ENCODE measurements at regions not wholly inside any gene's neighbourhood (a gene's known extent, or its start where the extent isn't known, plus 50 kb on each side); places are given as distances from the start of the nearest gene placed in this dataset.

DNA sequence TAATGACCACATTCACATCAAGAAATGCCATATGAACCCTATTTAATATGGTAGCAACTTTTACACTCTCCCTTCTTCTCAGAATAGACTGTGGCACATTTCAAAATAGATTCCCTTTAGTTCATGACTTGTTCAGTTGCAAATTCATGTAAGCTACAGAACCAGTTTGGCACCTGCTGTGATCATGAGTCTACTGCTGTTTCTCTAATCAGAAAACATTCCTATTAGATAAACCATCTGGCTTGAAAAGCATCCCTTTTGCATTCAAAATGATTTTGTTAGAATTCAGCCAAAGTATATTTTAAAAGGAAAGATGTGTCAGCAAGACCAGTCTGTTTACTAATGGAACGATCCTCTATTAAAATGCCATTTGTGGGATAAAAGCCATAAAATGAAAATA lies 304.4 kb downstream of the BCHE start:
- no peak overlapping the region for H3K27ac ChIP-seq (ENCODE audit: low read length)
- Mint-ChIP-seq H3K27me3 (no peaks in the 10 kb centered on the region), H3K27ac (no peak overlapping the region), H3K36me3 (no peaks in the 10 kb centered on the region), H3K9me3 (peaks cover 16 to 30% (median 18%) of the 10 kb centered on the region in 3 donors), H3K4me1 (no peaks in the 10 kb centered on the region), H3K4me3 (no peak overlapping the region)
- no peaks in the 10 kb centered on the region for H3K36me3 ChIP-seq (ENCODE audit: control insufficient read depth in 2 of 2, extremely low read depth in 1 of 2, insufficient read depth in 1 of 2, low read length in 1 of 2)
- H3K9me3 ChIP-seq: peaks cover 4% of the 10 kb centered on the region
- CTCF ChIA-PET: no interaction called here
- POLR2A ChIA-PET: no interaction called here
- DNase-seq (no peak), ATAC-seq (replicated peaks in 1 of 4) (no peak)
- no peaks in the 10 kb centered on the region for H3K4me1 ChIP-seq (ENCODE audit: control insufficient read depth in 1 of 2, extremely low read depth in 1 of 2, insufficient read depth in 2 of 2, low read length in 2 of 2)
- no peaks in the 10 kb centered on the region for H3K27me3 ChIP-seq (replicated peaks in 1 of 2; ENCODE audit: control insufficient read depth in 2 of 2, extremely low read depth in 1 of 2, insufficient read depth in 2 of 2, low read length in 1 of 2)
- no CpG with 5 or more reads among the region's 1 CpG for WGBS (ENCODE audit: insufficient coverage)
- H3K4me3 ChIP-seq (ENCODE audit: control insufficient read depth in 1 of 2, extremely low read depth in 1 of 2, low read length in 1 of 2): no peak overlapping the region

DNA sequence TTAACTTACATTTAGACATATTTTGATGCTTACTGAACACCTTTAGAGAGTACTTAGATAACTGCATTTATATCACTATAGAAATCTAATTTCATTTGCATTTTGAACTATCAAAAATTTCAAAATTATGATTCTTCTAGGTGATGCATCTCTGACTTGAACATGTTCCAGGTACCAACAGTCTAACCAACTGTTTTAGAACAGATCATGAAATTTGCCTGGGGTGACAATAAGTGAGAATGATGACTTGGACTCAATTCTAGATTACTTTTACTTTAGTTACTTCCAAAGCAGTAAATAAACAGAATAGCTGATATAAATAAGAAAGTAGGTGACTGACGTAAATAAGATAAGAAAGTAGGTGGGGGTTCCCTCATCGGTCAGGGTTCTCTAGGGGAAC lies 307.8 kb downstream of the BCHE start:
- no peaks in the 10 kb centered on the region for H3K36me3 Mint-ChIP-seq
- ChIA-PET CTCF (no interaction called here), POLR2A (no interaction called here)
- 80% methylated on average over 1 of the region's 2 CpGs for WGBS (ENCODE audit: insufficient coverage)
- no peaks in the 10 kb centered on the region for H3K9me3 ChIP-seq
- no peaks in the 10 kb centered on the region for H3K27me3 Mint-ChIP-seq
- H3K4me3 Mint-ChIP-seq: no peak overlapping the region
- H3K4me1 Mint-ChIP-seq: no peaks in the 10 kb centered on the region
- DNase-seq: no peak
- no peak for ATAC-seq (replicated peaks in 1 of 4)
- no peak overlapping the region for H3K27ac ChIP-seq (ENCODE audit: low read length)
- H3K27me3 ChIP-seq (replicated peaks in 1 of 2; ENCODE audit: control insufficient read depth in 2 of 2, extremely low read depth in 1 of 2, insufficient read depth in 2 of 2, low read length in 1 of 2): no peaks in the 10 kb centered on the region
- no peak overlapping the region for H3K4me3 ChIP-seq (ENCODE audit: control insufficient read depth in 1 of 2, extremely low read depth in 1 of 2, low read length in 1 of 2)
- no peaks in the 10 kb centered on the region for H3K36me3 ChIP-seq (ENCODE audit: control insufficient read depth in 2 of 2, extremely low read depth in 1 of 2, insufficient read depth in 1 of 2, low read length in 1 of 2)
- no peak overlapping the region for H3K27ac Mint-ChIP-seq
- H3K9me3 Mint-ChIP-seq: peaks cover 11 to 28% (median 17%) of the 10 kb centered on the region in 3 donors
- H3K4me1 ChIP-seq (ENCODE audit: control insufficient read depth in 1 of 2, extremely low read depth in 1 of 2, insufficient read depth in 2 of 2, low read length in 2 of 2): no peaks in the 10 kb centered on the region

DNA sequence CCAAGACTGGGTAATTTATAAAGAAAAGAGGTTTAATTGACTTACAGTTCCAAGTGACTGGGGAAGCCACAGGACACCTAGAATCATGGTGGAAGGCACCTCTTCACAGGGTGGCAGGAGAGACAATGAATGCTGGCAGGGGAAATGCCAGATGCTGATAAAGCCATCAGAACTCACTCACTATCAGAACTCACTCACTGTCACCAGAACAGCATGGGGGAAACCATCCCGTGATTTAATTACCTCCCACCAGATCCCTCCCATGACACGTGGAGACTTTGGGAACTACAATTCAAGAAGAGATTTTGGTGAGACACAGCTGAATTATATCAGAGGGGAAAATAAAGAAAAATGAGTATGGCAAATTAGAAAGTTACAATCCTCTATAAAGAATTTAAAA lies 310.9 kb downstream of the BCHE start:
- CTCF ChIA-PET: no interaction called here
- Mint-ChIP-seq H3K4me3 (no peak overlapping the region), H3K9me3 (peaks cover 2 to 13% (median 11%) of the 10 kb centered on the region in 3 donors), H3K4me1 (no peaks in the 10 kb centered on the region), H3K36me3 (no peaks in the 10 kb centered on the region), H3K27ac (no peak overlapping the region), H3K27me3 (no peaks in the 10 kb centered on the region)
- Histone ChIP-seq H3K27me3 (replicated peaks in 1 of 2; ENCODE audit: control insufficient read depth in 2 of 2, extremely low read depth in 1 of 2, insufficient read depth in 2 of 2, low read length in 1 of 2) (no peaks in the 10 kb centered on the region), H3K36me3 (ENCODE audit: control insufficient read depth in 2 of 2, extremely low read depth in 1 of 2, insufficient read depth in 1 of 2, low read length in 1 of 2) (no peaks in the 10 kb centered on the region), H3K4me1 (ENCODE audit: control insufficient read depth in 1 of 2, extremely low read depth in 1 of 2, insufficient read depth in 2 of 2, low read length in 2 of 2) (no peaks in the 10 kb centered on the region), H3K9me3 (no peaks in the 10 kb centered on the region), H3K27ac (ENCODE audit: low read length) (no peak overlapping the region), H3K4me3 (ENCODE audit: control insufficient read depth in 1 of 2, extremely low read depth in 1 of 2, low read length in 1 of 2) (no peak overlapping the region)
- DNase-seq (no peak), ATAC-seq (replicated peaks in 1 of 4) (no peak)
- WGBS (ENCODE audit: insufficient coverage): no CpG with 5 or more reads among the region's 2 CpGs
- POLR2A ChIA-PET: no interaction called here

DNA sequence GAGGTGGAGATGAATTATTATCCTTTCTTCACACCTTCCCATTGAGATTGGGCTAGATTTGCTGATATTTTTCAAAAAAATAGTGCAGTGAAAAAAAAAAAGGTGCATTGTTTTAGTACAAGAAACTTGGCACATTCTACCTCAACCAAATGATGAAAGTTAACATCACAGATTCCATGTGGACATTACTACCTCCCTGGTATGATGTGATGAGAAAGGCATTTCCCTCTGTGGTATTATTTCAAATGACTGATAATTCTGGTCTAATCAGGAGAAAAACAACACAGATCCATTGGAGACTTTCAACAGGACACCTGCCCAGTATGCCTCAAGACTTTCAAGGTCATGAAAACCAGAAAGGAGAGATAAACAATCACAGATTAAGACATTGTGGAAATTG lies 313.4 kb downstream of the BCHE start:
- Mint-ChIP-seq H3K9me3 (peaks cover 9 to 17% (median 13%) of the 10 kb centered on the region in 3 donors), H3K27ac (no peak overlapping the region), H3K27me3 (no peaks in the 10 kb centered on the region), H3K36me3 (no peaks in the 10 kb centered on the region), H3K4me3 (no peak overlapping the region), H3K4me1 (no peaks in the 10 kb centered on the region)
- ATAC-seq (replicated peaks in 1 of 4): no peak
- POLR2A ChIA-PET: no interaction called here
- no peaks in the 10 kb centered on the region for H3K36me3 ChIP-seq (ENCODE audit: control insufficient read depth in 2 of 2, extremely low read depth in 1 of 2, insufficient read depth in 1 of 2, low read length in 1 of 2)
- no peaks in the 10 kb centered on the region for H3K27me3 ChIP-seq (replicated peaks in 1 of 2; ENCODE audit: control insufficient read depth in 2 of 2, extremely low read depth in 1 of 2, insufficient read depth in 2 of 2, low read length in 1 of 2)
- no peak overlapping the region for H3K27ac ChIP-seq (ENCODE audit: low read length)
- H3K4me1 ChIP-seq (ENCODE audit: control insufficient read depth in 1 of 2, extremely low read depth in 1 of 2, insufficient read depth in 2 of 2, low read length in 2 of 2): no peaks in the 10 kb centered on the region
- no peak overlapping the region for H3K4me3 ChIP-seq (ENCODE audit: control insufficient read depth in 1 of 2, extremely low read depth in 1 of 2, low read length in 1 of 2)
- CTCF ChIA-PET: no interaction called here
- no peaks in the 10 kb centered on the region for H3K9me3 ChIP-seq
- DNase-seq: no peak

DNA sequence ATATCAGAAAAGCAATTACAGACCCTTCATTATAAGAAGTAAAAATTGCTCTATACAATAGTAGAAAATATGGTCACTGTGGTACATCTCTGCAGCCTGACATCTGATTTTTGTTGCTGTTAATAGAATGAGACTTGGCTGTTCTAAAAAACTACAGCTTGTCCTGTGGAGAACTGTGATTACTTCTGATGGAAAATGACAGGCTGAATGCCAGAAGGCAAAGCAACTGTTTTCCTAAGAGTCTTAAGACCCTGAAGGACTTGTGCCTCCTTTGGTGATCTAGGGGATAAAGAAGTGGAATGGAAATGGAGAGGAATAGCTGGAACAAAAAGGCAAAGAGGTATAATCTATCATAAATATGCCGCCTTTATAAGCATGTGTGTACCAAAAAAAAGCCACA lies 314.8 kb downstream of the BCHE start:
- Histone ChIP-seq H3K27ac (ENCODE audit: low read length) (no peak overlapping the region), H3K4me3 (ENCODE audit: control insufficient read depth in 1 of 2, extremely low read depth in 1 of 2, low read length in 1 of 2) (no peak overlapping the region), H3K27me3 (replicated peaks in 1 of 2; ENCODE audit: control insufficient read depth in 2 of 2, extremely low read depth in 1 of 2, insufficient read depth in 2 of 2, low read length in 1 of 2) (no peaks in the 10 kb centered on the region), H3K9me3 (no peaks in the 10 kb centered on the region), H3K36me3 (ENCODE audit: control insufficient read depth in 2 of 2, extremely low read depth in 1 of 2, insufficient read depth in 1 of 2, low read length in 1 of 2) (no peaks in the 10 kb centered on the region), H3K4me1 (ENCODE audit: control insufficient read depth in 1 of 2, extremely low read depth in 1 of 2, insufficient read depth in 2 of 2, low read length in 2 of 2) (no peaks in the 10 kb centered on the region)
- ChIA-PET POLR2A (no interaction called here), CTCF (no interaction called here)
- no CpG with 5 or more reads among the region's 1 CpG for WGBS (ENCODE audit: insufficient coverage)
- H3K9me3 Mint-ChIP-seq: peaks cover 13 to 19% (median 14%) of the 10 kb centered on the region in 3 donors
- ATAC-seq (replicated peaks in 1 of 4): no peak
- no peaks in the 10 kb centered on the region for H3K4me1 Mint-ChIP-seq
- no peak for DNase-seq
- no peaks in the 10 kb centered on the region for H3K36me3 Mint-ChIP-seq
- H3K27me3 Mint-ChIP-seq: no peaks in the 10 kb centered on the region
- H3K27ac Mint-ChIP-seq: no peak overlapping the region
- no peak overlapping the region for H3K4me3 Mint-ChIP-seq

DNA sequence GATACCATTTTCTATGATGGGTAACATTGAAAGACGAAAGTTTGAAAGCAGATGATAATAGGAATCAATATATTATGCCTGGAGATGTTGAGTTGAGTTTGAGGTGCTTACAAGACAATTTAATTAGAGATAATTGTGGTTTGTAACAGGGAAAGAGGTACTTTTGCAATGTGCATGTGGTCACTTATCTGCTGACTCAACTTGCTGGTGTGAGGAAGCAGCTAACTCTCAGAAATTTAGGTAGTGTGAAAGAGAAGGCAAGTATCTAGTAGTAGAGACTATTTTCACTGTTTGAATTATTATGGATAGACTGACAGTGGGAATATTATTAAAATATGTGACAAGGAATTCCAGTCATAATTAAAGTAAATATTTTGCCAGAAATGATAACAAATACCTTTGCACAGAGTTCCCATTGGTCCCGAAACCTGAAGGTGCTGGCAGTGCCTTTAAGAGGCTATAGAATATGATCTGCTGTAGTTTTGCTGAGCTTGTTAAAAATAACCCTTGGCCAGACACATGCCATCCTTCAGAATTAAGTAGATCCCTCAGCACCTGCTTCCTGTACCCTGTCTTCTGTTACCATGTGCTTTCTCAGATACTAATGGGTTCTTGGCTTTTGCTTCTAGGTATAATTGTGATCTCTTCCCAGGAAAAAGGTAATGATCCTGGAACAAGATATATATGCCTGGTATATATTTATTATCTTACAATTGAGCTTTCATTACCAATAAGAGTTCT lies 315.9 kb downstream of the BCHE start:
- H3K27ac Mint-ChIP-seq: no peak overlapping the region
- WGBS (ENCODE audit: insufficient coverage): 10% methylated on average over 1 of the region's 2 CpGs
- H3K4me1 Mint-ChIP-seq: no peaks in the 10 kb centered on the region
- H3K4me3 ChIP-seq (ENCODE audit: control insufficient read depth in 1 of 2, extremely low read depth in 1 of 2, low read length in 1 of 2): no peak overlapping the region
- H3K9me3 ChIP-seq: no peaks in the 10 kb centered on the region
- ChIA-PET CTCF (no interaction called here), POLR2A (no interaction called here)
- DNase-seq (no peak), ATAC-seq (replicated peaks in 1 of 4) (no peak)
- H3K27me3 Mint-ChIP-seq: no peaks in the 10 kb centered on the region
- peaks cover 13 to 19% (median 14%) of the 10 kb centered on the region in 3 donors for H3K9me3 Mint-ChIP-seq
- no peaks in the 10 kb centered on the region for H3K27me3 ChIP-seq (replicated peaks in 1 of 2; ENCODE audit: control insufficient read depth in 2 of 2, extremely low read depth in 1 of 2, insufficient read depth in 2 of 2, low read length in 1 of 2)
- no peak overlapping the region for H3K4me3 Mint-ChIP-seq
- H3K4me1 ChIP-seq (ENCODE audit: control insufficient read depth in 1 of 2, extremely low read depth in 1 of 2, insufficient read depth in 2 of 2, low read length in 2 of 2): no peaks in the 10 kb centered on the region
- no peaks in the 10 kb centered on the region for H3K36me3 Mint-ChIP-seq
- no peak overlapping the region for H3K27ac ChIP-seq (ENCODE audit: low read length)
- H3K36me3 ChIP-seq (ENCODE audit: control insufficient read depth in 2 of 2, extremely low read depth in 1 of 2, insufficient read depth in 1 of 2, low read length in 1 of 2): no peaks in the 10 kb centered on the region

DNA sequence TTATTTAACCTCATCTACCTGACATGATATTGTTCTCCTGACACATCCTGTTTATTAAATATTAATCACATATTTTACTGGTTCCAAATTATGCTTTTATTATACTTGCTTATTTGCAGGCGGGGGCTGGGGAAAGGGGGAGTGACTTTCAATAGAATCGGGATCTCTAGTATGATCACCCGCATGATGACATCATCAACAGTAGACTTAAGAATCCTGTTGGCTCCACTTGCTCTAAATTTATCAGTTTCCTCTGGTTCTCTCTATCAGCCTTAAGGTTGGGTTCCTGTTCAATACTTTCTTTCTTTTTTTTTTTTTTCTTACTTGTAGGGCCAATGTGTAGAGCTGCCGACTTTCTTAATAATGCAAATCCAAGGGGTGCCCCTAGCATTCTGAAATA lies 317.5 kb downstream of the BCHE start:
- ChIA-PET CTCF (no interaction called here), POLR2A (no interaction called here)
- Mint-ChIP-seq H3K27me3 (no peaks in the 10 kb centered on the region), H3K27ac (no peak overlapping the region), H3K9me3 (peaks cover 9 to 23% (median 12%) of the 10 kb centered on the region in 3 donors), H3K4me1 (no peaks in the 10 kb centered on the region), H3K4me3 (no peak overlapping the region), H3K36me3 (no peaks in the 10 kb centered on the region)
- Histone ChIP-seq H3K4me3 (ENCODE audit: control insufficient read depth in 1 of 2, extremely low read depth in 1 of 2, low read length in 1 of 2) (no peak overlapping the region), H3K36me3 (ENCODE audit: control insufficient read depth in 2 of 2, extremely low read depth in 1 of 2, insufficient read depth in 1 of 2, low read length in 1 of 2) (no peaks in the 10 kb centered on the region), H3K9me3 (no peaks in the 10 kb centered on the region), H3K4me1 (ENCODE audit: control insufficient read depth in 1 of 2, extremely low read depth in 1 of 2, insufficient read depth in 2 of 2, low read length in 2 of 2) (no peaks in the 10 kb centered on the region), H3K27ac (ENCODE audit: low read length) (no peak overlapping the region), H3K27me3 (replicated peaks in 1 of 2; ENCODE audit: control insufficient read depth in 2 of 2, extremely low read depth in 1 of 2, insufficient read depth in 2 of 2, low read length in 1 of 2) (no peaks in the 10 kb centered on the region)
- DNase-seq (no peak), ATAC-seq (replicated peaks in 1 of 4) (no peak)
- 100% methylated on average over 1 of the region's 4 CpGs for WGBS (ENCODE audit: insufficient coverage)

Measured in T-cell (primary cell).